MCF 10A (cell line): ENCODE measurements at regions not wholly inside any gene's neighbourhood (a gene's known extent, or its start where the extent isn't known, plus 50 kb on each side); places are given as distances from the start of the nearest gene placed in this dataset.

Experiments
- BruUV-seq: library from RNA; stranded (reverse); fragments of 400-500 nt; replicated peaks from 2 replicates; lab custom pipeline; 2021; lab: Mats Ljungman, UMichigan
- CTCF ChIA-PET: fragments of 300-600 bp; sonication (Branson Sonifier 250); formaldehyde crosslinking; extraction: SDS; loops from one replicate; lab custom pipeline; 2021; ENCODE audit warnings: antibody characterized with exemption, inconsistent platforms; lab: Yijun Ruan, JAX
- POLR2A ChIA-PET: fragments of 300-600, 350-650 bp; sonication (Branson Sonifier 250); formaldehyde crosslinking; extraction: SDS; loops from one replicate; lab custom pipeline; 2020; ENCODE audit warnings: antibody characterized with exemption, inconsistent platforms; lab: Yijun Ruan, JAX
- DNase-seq: peaks from one replicate; pipeline ENCODE4 v3.0.0-alpha.2; 2018; ENCODE audit not compliant: unreplicated experiment
- H3K27ac Mint-ChIP-seq: one replicate; pipeline ENCODE4 v1.8.0; 2022; ENCODE audit warnings: mild to moderate bottlenecking, low read depth, mixed read lengths; ENCODE audit not compliant: unreplicated experiment
- H3K27me3 Mint-ChIP-seq: one replicate; pipeline ENCODE4 v1.8.0; 2022; ENCODE audit warnings: mixed read lengths; ENCODE audit not compliant: insufficient read depth, unreplicated experiment
- H3K36me3 Mint-ChIP-seq: one replicate; pipeline ENCODE4 v1.8.0; 2022; ENCODE audit warnings: mild to moderate bottlenecking, moderate library complexity, mixed read lengths; ENCODE audit not compliant: insufficient read depth, unreplicated experiment
- H3K4me1 Mint-ChIP-seq: one replicate; pipeline ENCODE4 v1.8.0; 2022; ENCODE audit warnings: mixed read lengths; ENCODE audit not compliant: insufficient read depth, unreplicated experiment
- H3K4me3 Mint-ChIP-seq: one replicate; pipeline ENCODE4 v1.8.0; 2022; ENCODE audit warnings: mild to moderate bottlenecking, moderate library complexity, mixed read lengths; ENCODE audit not compliant: unreplicated experiment
- H3K9me3 Mint-ChIP-seq: one replicate; pipeline ENCODE4 v1.8.0; 2022; ENCODE audit warnings: mixed read lengths; ENCODE audit not compliant: unreplicated experiment
- intact Hi-C: fragments of 100-400 bp; cut with micrococcal nuclease; formaldehyde crosslinking; loops from 2 replicates; pipeline ENCODE4 v1.14.1; 2022
- TF ChIP-seq, protein P1 (sequence below): fragments of 200-600 bp; IDR thresholded peaks from one replicate; pipeline ENCODE4 v1.8.0; 2022; ENCODE audit warnings: antibody characterized with exemption, mild to moderate bottlenecking; ENCODE audit not compliant: unreplicated experiment

DNA sequence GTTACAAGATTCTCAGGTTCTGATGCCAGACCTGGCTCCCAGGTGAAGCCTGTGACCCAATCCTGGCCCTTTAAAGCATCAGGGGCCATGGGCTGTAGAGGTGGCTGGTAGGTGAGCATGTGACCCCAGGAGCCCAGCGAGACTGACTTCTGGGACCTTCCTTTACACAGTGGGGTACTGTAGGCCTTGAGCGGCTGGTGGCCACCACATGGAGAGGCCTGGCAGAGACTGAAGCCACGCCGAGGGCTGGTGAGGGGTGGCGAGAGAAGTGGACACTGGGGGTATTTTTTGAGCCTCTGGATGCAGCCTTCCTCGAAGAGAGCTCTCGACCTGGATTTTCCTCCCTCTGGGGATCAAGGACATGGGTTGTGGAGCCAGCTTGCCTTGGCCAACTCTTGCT lies 71.2 kb upstream of the ITGA11 start:
- no peaks in the 10 kb centered on the region for H3K4me1 Mint-ChIP-seq
- no TSS peak for BruUV-seq
- no peak overlapping the region for H3K27ac Mint-ChIP-seq
- no peaks in the 10 kb centered on the region for H3K27me3 Mint-ChIP-seq
- ChIA-PET POLR2A (no interaction called here), CTCF (interaction anchor here (0.5 to 1.5 kb wide), 3 partner anchors 47 to 481 kb away, joined by 3 to 4 read pairs (median 3); no protein-coding TSS in a partner anchor)
- TF ChIP-seq, protein P1, sequence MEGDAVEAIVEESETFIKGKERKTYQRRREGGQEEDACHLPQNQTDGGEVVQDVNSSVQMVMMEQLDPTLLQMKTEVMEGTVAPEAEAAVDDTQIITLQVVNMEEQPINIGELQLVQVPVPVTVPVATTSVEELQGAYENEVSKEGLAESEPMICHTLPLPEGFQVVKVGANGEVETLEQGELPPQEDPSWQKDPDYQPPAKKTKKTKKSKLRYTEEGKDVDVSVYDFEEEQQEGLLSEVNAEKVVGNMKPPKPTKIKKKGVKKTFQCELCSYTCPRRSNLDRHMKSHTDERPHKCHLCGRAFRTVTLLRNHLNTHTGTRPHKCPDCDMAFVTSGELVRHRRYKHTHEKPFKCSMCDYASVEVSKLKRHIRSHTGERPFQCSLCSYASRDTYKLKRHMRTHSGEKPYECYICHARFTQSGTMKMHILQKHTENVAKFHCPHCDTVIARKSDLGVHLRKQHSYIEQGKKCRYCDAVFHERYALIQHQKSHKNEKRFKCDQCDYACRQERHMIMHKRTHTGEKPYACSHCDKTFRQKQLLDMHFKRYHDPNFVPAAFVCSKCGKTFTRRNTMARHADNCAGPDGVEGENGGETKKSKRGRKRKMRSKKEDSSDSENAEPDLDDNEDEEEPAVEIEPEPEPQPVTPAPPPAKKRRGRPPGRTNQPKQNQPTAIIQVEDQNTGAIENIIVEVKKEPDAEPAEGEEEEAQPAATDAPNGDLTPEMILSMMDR = no peak
- H3K4me3 Mint-ChIP-seq = no peak overlapping the region
- intact Hi-C loops = no loop called here
- DNase-seq = no peak
- no peaks in the 10 kb centered on the region for H3K9me3 Mint-ChIP-seq
- no peaks in the 10 kb centered on the region for H3K36me3 Mint-ChIP-seq

DNA sequence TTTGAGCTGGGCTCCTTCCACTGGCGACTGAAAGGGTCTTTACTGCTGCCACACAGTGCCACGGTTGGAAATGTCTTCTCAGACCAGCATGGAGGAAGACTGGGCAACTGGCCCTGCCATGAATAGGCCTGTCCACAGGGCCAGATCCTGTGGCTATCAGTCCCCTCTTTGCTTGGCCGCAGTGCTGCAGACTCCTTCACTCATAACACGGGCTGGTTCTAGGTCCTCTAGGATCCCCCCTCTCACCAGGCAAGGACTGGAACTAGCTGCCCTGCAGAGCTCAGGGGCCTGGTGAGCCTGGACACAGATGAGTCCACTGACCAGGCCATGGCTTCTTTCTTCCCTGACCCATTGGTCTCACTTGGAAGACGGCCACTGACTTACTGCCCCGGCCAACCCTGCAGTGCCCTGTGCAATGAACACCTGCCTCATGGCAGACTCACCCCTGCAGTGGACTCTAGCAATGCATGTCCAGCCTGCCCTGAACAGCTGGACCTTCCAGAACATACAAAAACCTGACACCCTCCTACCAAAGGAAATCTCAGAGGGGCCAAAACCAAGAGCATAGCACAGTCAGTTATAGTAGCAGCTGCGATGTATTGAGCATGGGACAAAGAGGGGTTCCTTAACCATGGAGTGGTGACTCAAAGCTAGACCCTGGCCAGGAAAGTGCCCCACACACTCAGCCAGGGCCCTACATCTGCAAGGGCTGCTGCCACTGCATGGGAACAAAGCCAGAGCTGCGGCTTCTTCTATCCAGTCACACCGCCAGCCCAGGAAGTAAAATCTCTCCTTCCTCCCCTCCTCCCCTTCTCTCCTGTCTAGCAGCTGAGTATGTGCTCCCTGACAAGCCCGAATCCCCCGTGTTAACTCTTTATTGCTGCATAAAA lies 72.1 kb upstream of the ITGA11 start:
- POLR2A ChIA-PET = no interaction called here
- Mint-ChIP-seq H3K9me3 (no peaks in the 10 kb centered on the region), H3K36me3 (no peaks in the 10 kb centered on the region), H3K4me1 (no peaks in the 10 kb centered on the region), H3K4me3 (no peak overlapping the region), H3K27me3 (no peaks in the 10 kb centered on the region), H3K27ac (no peak overlapping the region)
- intact Hi-C loops = no loop called here
- TF ChIP-seq, protein P1 = no peak
- BruUV-seq = no TSS peak
- no peak for DNase-seq
- CTCF ChIA-PET = interaction anchor here (0.5 to 1.2 kb wide), 2 partner anchors 170 to 480 kb away, joined by 3 to 4 read pairs; no protein-coding TSS in a partner anchor

DNA sequence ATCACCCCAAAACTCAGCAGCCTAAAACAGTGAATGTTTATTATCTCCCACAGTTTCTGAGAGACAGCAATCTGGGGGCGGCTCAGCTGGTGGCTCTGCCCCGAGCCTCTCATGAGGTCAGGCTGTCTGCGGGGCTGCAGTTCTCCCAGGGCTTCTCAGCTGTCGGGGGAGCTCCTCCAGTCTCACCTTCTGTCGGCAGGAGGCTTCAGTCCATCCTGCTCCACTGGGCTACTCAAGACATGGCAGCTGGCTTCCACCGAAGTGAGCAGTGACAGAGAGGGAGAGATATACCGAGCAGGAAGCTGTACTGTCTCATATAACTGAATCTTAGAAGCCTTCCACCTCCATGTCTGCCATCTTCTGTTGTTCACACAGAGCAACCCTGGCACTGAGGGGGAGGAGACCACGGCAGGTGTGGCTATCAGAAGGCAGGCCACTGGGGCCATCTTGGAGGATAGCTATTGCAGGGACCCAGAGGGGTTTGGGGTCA lies 72.8 kb upstream of the ITGA11 start:
- TF ChIP-seq, protein P1 = no peak
- Mint-ChIP-seq H3K9me3 (no peaks in the 10 kb centered on the region), H3K4me3 (no peak overlapping the region), H3K36me3 (no peaks in the 10 kb centered on the region), H3K27me3 (no peaks in the 10 kb centered on the region), H3K27ac (no peak overlapping the region), H3K4me1 (no peaks in the 10 kb centered on the region)
- ChIA-PET POLR2A (no interaction called here), CTCF (interaction anchor here (1.2 kb wide), 1 partner anchor 169 kb away, joined by 4 read pairs; no protein-coding TSS in a partner anchor)
- BruUV-seq = no TSS peak
- DNase-seq = no peak
- intact Hi-C loops = no loop called here

DNA sequence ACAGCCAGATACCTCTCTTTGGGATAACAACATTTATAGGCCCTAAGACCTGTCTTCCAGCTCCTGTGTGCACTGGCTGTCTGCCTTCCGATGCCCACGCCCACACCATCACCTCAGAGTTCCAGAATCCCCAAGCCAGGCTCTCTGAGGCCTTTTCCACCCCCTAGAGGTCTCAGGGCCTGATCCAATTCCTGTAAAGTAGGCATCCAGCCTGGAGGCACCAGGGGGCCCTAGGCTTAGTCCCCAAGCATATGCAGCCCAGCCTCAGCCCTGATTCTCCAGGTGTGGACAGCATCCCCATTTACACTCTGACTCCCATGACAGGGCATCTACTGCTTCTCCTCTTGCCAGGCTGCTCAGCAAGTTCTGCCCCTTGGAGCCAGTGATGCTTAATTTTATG lies 72.7 kb upstream of the CORO2B start:
- Mint-ChIP-seq H3K36me3 (no peaks in the 10 kb centered on the region), H3K27ac (no peak overlapping the region), H3K9me3 (no peaks in the 10 kb centered on the region), H3K4me1 (no peaks in the 10 kb centered on the region), H3K4me3 (no peak overlapping the region), H3K27me3 (peaks cover 6% of the 10 kb centered on the region)
- CTCF ChIA-PET = no interaction called here
- no TSS peak for BruUV-seq
- POLR2A ChIA-PET = no interaction called here
- no peak for DNase-seq
- intact Hi-C loops = no loop called here
- TF ChIP-seq, protein P1 = no peak
